Transverse colon (tissue), 4 donors: ENCODE measurements at regions not wholly inside any gene's neighbourhood (a gene's known extent, or its start where the extent isn't known, plus 50 kb on each side); places are given as distances from the start of the nearest gene placed in this dataset.
"Not testable (repeated sequence)": the region's sequence is repeated elsewhere in the genome, so short reads cannot be mapped to it uniquely, and the experiment has no call there.

ENCODE experiments used
- DNase-seq: peaks from one replicate; pipeline ENCODE4 v3.0.0-alpha.2; 2019
- H3K27ac ChIP-seq, 4 donors: fragments of 200-600 bp; sonication (generic); 2 replicates each; pipeline ENCODE4 v1.5.1; 2016 to 2018; ENCODE audit warnings: inconsistent platforms in 4 of 4
- H3K27me3 ChIP-seq: fragments of 200-600 bp; sonication (generic); 2 replicates; pipeline ENCODE4 v1.5.1; 2017; ENCODE audit warnings: inconsistent platforms
- H3K36me3 ChIP-seq, 4 donors: fragments of 200-600 bp; sonication (generic); 2 replicates each; pipeline ENCODE4 v1.5.1; 2017 to 2019; ENCODE audit warnings: inconsistent platforms in 4 of 4
- H3K4me1 ChIP-seq, 4 donors: fragments of 200-600 bp; sonication (generic); 2 replicates each; pipeline ENCODE4 v1.5.1; 2017 to 2020; ENCODE audit warnings: inconsistent platforms in 4 of 4
- H3K4me3 ChIP-seq, 4 donors: fragments of 200-600 bp; sonication (generic); 1 replicate in 1 of 4; 2 replicates in 3 of 4; pipeline versions ENCODE4 v1.5.1 to v1.6.1; 2017 to 2019; ENCODE audit warnings: inconsistent platforms in 4 of 4
- H3K9me3 ChIP-seq, 2 donors: fragments of 200-600 bp; sonication (generic); 2 replicates each; pipeline ENCODE4 v1.5.1; 2017 to 2019; ENCODE audit warnings: inconsistent platforms in 2 of 2
- EP300 ChIP-seq: sonication (generic); formaldehyde crosslinking; IDR thresholded peaks from one replicate; pipeline ENCODE4 v1.6.1; 2017; ENCODE audit warnings: antibody characterized with exemption, low read depth
- POLR2A ChIP-seq: fragments of 450-650 bp; IDR thresholded peaks from one replicate; pipeline ENCODE4 v1.6.1; 2016; ENCODE audit warnings: antibody characterized with exemption, mild to moderate bottlenecking, moderate library complexity
- POLR2AphosphoS5 ChIP-seq, 3 donors: sonication (generic); formaldehyde crosslinking; IDR thresholded peaks; one replicate each; pipeline ENCODE4 v1.6.1; 2016; ENCODE audit warnings: antibody characterized with exemption in 3 of 3
- WGBS, 2 donors: methylation state at CpG; one replicate each; pipeline ENCODE4 v1.1.5; 2018; ENCODE audit warnings: low coverage in 1 of 2; 5-methylcytosine and 5-hydroxymethylcytosine counted together
- in situ Hi-C, 4 donors: fragments of 200-750 bp; cut with MboI; loops; one replicate each; pipeline versions ENCODE4 v1.15.0 to v1.15.1; 2017; ENCODE audit warnings: low sequenced_read_pairs in 3 of 4, low pct_ligation_motif_present in 1 of 4, low pct_unique_long_range_greater_than_20kb in 1 of 4
- intact Hi-C: fragments of 100-400 bp; cut with DNase I; formaldehyde crosslinking; loops from one replicate; pipeline ENCODE4 v1.15.1; 2023; ENCODE audit warnings: low total_unique reads
- TF ChIP-seq, protein P1 (sequence below), 5 experiments: fragments of 200-600 bp in 3 of 5; fragments of 450-650 bp in 2 of 5; sonication (generic) in 3 of 5; IDR thresholded peaks; 1 replicate in 2 of 5; 2 replicates in 3 of 5; pipeline ENCODE4 v1.5.1; 2016 to 2017; ENCODE audit warnings: antibody characterized with exemption in 5 of 5, inconsistent platforms in 3 of 5, mild to moderate bottlenecking in 2 of 5, moderate library complexity in 1 of 5

- in situ Hi-C loops (no loop called here), intact Hi-C loops (no loop called here)
- Histone ChIP-seq H3K4me3 (no peak overlapping the region), H3K36me3 (no peaks in the 10 kb centered on the region), H3K27me3 (no peaks in the 10 kb centered on the region), H3K9me3 (peaks cover 0 to under 1% of the 10 kb centered on the region in 2 donors), H3K4me1 (no peaks in the 10 kb centered on the region), H3K27ac (no peak overlapping the region)
- TF ChIP-seq EP300 = no peak
- TF ChIP-seq, protein P1, sequence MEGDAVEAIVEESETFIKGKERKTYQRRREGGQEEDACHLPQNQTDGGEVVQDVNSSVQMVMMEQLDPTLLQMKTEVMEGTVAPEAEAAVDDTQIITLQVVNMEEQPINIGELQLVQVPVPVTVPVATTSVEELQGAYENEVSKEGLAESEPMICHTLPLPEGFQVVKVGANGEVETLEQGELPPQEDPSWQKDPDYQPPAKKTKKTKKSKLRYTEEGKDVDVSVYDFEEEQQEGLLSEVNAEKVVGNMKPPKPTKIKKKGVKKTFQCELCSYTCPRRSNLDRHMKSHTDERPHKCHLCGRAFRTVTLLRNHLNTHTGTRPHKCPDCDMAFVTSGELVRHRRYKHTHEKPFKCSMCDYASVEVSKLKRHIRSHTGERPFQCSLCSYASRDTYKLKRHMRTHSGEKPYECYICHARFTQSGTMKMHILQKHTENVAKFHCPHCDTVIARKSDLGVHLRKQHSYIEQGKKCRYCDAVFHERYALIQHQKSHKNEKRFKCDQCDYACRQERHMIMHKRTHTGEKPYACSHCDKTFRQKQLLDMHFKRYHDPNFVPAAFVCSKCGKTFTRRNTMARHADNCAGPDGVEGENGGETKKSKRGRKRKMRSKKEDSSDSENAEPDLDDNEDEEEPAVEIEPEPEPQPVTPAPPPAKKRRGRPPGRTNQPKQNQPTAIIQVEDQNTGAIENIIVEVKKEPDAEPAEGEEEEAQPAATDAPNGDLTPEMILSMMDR (IDR thresholded peaks at IDR 0.05) = no peak
- no peak for TF ChIP-seq POLR2AphosphoS5 (IDR thresholded peaks at IDR 0.05)
- no peak for TF ChIP-seq POLR2A
- 88% methylated on average over 2 of the region's 2 CpGs for WGBS, 2 donors
- DNase-seq = no peak
Measured at GRCh38 chr18:56421647-56422046, 216.7 kb downstream of the TXNL1 start.

DNA sequence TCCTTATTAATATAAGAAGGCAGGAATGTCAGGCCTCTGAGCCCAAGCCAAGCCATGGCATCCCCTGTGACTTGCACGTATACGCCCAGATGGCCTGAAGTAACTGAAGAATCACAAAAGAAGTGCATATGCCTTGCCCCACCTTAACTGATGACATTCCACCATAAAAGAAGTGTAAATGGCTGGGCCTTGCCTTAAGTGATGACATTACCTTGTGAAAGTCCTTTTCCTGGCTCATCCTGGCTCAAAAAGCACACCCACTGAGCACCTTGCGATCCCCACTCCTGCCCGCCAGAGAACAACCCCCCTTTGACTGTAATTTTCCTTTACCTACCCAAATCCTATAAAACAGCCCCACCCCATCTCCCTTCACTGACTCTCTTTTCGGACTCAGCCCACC, 217.5 kb downstream of the TXNL1 start:
- H3K36me3 ChIP-seq, H3K27ac ChIP-seq, H3K4me3 ChIP-seq, DNase-seq, H3K4me1 ChIP-seq, in situ Hi-C loops, H3K27me3 ChIP-seq, intact Hi-C loops, H3K9me3 ChIP-seq: not testable (repeated sequence)
- 86 to 91% methylated on average over 3 to 5 of the region's 5 CpGs for WGBS, 2 donors

GRCh38 chr18:56414357-56414756, 224.0 kb downstream of the TXNL1 start:
- in situ Hi-C loops = no loop called here
- Histone ChIP-seq H3K9me3 (no peaks in the 10 kb centered on the region), H3K4me1 (no peaks in the 10 kb centered on the region), H3K27me3 (no peaks in the 10 kb centered on the region), H3K36me3 (no peaks in the 10 kb centered on the region), H3K4me3 (no peak overlapping the region), H3K27ac (no peak overlapping the region)
- intact Hi-C loops = no loop called here
- TF ChIP-seq, protein P1 (IDR thresholded peaks at IDR 0.05) = no peak
- TF ChIP-seq EP300 = no peak
- no peak for TF ChIP-seq POLR2AphosphoS5 (IDR thresholded peaks at IDR 0.05)
- no peak for TF ChIP-seq POLR2A
- WGBS, 2 donors = 85% methylated on average over 2 of the region's 2 CpGs; no CpG with 5 or more reads in 1 of the 2 donors
- no peak for DNase-seq

- H3K27me3 ChIP-seq = no peaks in the 10 kb centered on the region
- H3K4me3 ChIP-seq = no peak overlapping the region
- 58% methylated on average over 3 of the region's 3 CpGs; no CpG with 5 or more reads in 1 of the 2 donors for WGBS, 2 donors
- TF ChIP-seq, protein P1 (IDR thresholded peaks at IDR 0.05) = no peak
- TF ChIP-seq POLR2AphosphoS5 (IDR thresholded peaks at IDR 0.05) = no peak
- TF ChIP-seq EP300 = no peak
- TF ChIP-seq POLR2A = no peak
- no peaks in the 10 kb centered on the region for H3K4me1 ChIP-seq
- in situ Hi-C loops (no loop called here), intact Hi-C loops (no loop called here)
- H3K9me3 ChIP-seq = no peaks in the 10 kb centered on the region
- no peaks in the 10 kb centered on the region for H3K36me3 ChIP-seq
- no peak for DNase-seq
- H3K27ac ChIP-seq = no peak overlapping the region
Measured at GRCh38 chr18:56413862-56414261, 224.5 kb downstream of the TXNL1 start.

- H3K27me3 ChIP-seq = no peaks in the 10 kb centered on the region
- no peak for DNase-seq
- in situ Hi-C loops (no loop called here), intact Hi-C loops (no loop called here)
- H3K27ac ChIP-seq = no peak overlapping the region
- H3K36me3 ChIP-seq = no peaks in the 10 kb centered on the region
- no peak overlapping the region for H3K4me3 ChIP-seq
- no peaks in the 10 kb centered on the region for H3K9me3 ChIP-seq
- 81% methylated on average over 1 of the region's 1 CpG; no CpG with 5 or more reads in 1 of the 2 donors for WGBS, 2 donors
- TF ChIP-seq POLR2AphosphoS5 (IDR thresholded peaks at IDR 0.05) (no peak), EP300 (no peak), POLR2A (no peak)
- TF ChIP-seq, protein P1 (IDR thresholded peaks at IDR 0.05) = no peak
- no peaks in the 10 kb centered on the region for H3K4me1 ChIP-seq
Measured at GRCh38 chr18:56412951-56413350, 225.4 kb downstream of the TXNL1 start.
